Epithelial cell of proximal tubule (primary cell): ENCODE measurements at regions not wholly inside any gene's neighbourhood (a gene's known extent, or its start where the extent isn't known, plus 50 kb on each side); places are given as distances from the start of the nearest gene placed in this dataset.

Experiments
- DNase-seq: peaks from one replicate; pipeline ENCODE4 v3.0.0-alpha.2; 2011; ENCODE audit warnings: low read depth
- H3K4me3 ChIP-seq: 2 replicates; pipeline ENCODE4 v1.5.1; 2011; ENCODE audit warnings: low read depth, mild to moderate bottlenecking, low read length
- TF ChIP-seq, protein P1 (sequence below): conservative IDR thresholded peaks from 2 replicates; pipeline ENCODE4 v1.5.1; 2012; ENCODE audit warnings: low read depth, mild to moderate bottlenecking, low read length

DNA sequence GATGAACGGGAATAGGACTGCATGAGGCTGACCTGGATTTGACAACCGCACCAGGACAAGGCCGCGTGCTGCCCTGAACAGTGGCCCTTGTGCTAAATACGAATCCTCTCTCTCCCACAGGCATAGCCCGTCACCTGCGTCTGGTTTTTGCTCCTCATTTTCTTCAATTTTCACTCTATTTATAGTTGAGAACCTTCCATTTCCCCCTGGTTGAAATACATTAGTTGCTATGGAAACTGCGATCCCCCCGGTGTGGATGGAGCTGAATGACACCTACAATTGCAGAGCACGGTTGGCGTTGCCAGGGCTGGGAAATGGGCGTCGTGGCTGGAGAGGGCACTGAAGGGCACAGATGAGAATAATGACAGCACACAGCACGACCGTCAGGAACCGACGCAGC is 158.6 kb upstream of the PITRM1 start:
- DNase-seq, result no peak
- H3K4me3 ChIP-seq, result no peak overlapping the region
- TF ChIP-seq, protein P1, sequence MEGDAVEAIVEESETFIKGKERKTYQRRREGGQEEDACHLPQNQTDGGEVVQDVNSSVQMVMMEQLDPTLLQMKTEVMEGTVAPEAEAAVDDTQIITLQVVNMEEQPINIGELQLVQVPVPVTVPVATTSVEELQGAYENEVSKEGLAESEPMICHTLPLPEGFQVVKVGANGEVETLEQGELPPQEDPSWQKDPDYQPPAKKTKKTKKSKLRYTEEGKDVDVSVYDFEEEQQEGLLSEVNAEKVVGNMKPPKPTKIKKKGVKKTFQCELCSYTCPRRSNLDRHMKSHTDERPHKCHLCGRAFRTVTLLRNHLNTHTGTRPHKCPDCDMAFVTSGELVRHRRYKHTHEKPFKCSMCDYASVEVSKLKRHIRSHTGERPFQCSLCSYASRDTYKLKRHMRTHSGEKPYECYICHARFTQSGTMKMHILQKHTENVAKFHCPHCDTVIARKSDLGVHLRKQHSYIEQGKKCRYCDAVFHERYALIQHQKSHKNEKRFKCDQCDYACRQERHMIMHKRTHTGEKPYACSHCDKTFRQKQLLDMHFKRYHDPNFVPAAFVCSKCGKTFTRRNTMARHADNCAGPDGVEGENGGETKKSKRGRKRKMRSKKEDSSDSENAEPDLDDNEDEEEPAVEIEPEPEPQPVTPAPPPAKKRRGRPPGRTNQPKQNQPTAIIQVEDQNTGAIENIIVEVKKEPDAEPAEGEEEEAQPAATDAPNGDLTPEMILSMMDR, result no peak

DNA sequence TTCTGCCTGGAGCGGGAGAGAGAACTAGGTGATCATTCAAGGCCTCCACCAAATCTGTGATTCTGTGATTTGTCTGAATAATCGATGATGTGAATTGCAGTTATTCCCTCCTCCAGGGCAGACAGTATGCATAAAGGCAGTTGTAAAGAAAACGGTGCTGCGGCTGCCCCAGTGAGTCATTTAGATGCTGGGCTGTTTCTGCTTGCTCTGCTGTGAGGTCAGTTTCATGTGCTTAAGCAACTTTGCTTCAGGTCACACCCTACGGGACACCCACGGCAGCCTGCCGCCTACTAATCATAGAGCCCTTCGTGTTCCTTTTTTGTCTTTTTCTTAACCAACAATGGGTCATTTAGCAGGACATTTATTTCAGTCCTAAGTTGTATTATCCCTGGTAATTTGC is 158.1 kb upstream of the PITRM1 start:
- peak; percentile 27 for DNase-seq
- TF ChIP-seq, protein P1, result no peak

DNA sequence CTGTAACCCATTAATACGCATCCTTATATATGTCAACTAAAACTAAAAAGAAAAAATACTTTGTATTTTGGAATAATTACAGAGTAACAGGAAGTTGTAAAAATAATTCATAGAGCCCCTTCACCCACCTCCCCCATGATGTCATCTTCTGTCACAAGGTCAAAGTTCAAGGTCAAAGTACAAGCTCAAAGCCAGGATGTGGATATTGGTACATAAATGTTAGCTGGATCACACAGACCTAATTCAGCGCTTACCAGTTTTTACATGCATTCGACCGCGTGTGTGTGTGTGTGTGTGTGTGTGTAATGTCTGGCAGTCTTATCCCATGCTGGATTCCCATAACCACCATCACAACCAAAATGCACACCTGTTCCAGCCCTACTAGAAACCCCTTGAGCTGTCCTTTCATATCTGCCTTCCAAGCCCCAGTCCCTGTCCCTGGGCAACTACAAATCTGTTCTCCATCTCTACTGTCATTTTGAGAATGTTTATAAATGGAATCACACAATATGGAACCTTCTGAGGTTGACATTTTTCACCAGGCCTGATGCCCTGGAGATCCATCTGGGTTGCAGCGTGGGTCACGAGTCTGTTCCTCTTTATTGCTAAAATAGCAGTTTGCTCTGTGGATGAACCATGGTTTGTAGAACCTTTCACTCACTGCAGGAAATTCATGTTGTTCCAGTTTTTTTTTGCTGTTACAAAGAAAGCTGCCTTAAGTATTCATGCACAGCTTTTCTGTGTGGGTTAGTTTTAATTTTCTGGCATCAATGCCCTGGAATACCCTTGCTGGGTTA is 153.6 kb upstream of the PITRM1 start:
- DNase-seq, result no peak
- TF ChIP-seq, protein P1, result no peak
- no peak overlapping the region for H3K4me3 ChIP-seq

More for the DNA sequence above, 158.1 kb upstream of the PITRM1 start:
- H3K4me3 ChIP-seq, result no peak overlapping the region

DNA sequence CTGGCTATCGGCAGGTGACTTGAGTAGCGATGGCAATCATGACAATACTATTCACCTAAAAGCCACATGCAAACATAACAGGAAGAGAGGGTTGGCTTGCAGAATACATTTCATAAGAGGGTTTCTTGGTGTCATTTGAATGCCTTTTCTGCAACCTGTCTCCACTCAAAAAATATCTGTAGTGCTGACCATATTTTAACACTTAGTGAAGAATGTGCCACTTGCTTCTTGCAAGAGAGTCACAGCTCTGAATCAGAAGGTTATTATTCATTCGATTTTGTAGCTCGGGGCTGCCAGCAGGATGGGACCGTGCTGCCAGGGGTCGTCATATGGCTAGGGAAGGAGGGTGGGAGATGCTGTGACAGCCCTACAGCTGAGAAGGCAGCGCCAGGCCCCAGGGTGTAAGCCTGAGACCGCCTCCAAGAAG is 152.0 kb upstream of the PITRM1 start:
- TF ChIP-seq, protein P1, result no peak
- no peak for DNase-seq
- no peak overlapping the region for H3K4me3 ChIP-seq

DNA sequence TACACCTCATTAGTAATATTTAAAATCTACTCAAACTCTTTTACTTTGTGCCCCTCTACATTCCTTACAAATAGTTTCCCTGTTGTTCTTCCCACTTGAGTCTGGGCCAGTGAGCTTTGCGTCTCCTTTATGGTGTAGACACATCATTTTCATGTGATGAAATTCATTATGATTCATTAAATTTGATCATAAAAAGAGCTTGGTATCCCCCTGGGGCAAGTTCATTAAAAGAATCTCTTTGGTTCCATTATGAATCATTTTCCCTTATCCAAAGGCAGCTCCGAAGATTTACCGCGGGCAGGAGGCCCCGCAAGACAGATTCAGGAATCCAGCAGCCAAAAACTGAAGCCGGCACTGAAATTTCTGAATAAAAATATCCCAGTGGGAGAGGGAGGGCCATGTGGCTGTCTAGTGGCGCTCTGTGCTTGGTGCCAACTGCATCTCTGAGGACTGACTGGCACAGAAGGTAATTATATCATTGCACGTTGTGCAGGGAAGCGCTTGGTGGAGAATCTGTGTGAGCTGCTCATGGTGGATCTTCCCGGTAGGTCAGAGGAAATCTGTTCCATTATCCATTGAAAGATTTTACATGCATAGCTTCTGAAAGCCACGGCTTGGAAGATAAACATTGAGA is 151.4 kb upstream of the PITRM1 start:
- DNase-seq, result no peak
- TF ChIP-seq, protein P1, result no peak
- no peak overlapping the region for H3K4me3 ChIP-seq

DNA sequence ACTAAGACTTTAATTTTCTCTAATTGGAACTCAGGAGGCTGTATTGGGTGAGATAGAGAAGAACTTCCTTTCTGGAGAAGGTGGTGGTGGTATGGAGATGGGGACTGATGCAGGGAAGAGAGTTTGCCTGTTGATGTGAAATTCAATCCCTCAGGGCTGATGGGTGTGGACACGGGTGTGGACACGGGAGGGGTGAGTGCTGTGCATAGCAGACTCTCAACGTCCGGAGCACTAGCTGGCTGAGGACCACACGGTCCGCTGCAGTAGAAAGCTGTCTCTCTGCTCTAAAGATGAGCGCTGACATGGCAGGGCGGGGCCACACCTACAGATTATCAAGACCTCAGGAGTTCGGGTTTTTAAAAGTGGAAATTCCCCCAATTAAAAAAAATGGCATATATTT is 148.5 kb upstream of the PITRM1 start:
- TF ChIP-seq, protein P1, result no peak
- DNase-seq, result no peak
- no peak overlapping the region for H3K4me3 ChIP-seq
